ENCODE measurements at regions not wholly inside any gene's neighbourhood (a gene's known extent, or its start where the extent isn't known, plus 50 kb on each side); places are given as distances from the start of the nearest gene placed in this dataset.
"Not testable (repeated sequence)": the region's sequence is repeated elsewhere in the genome, so short reads cannot be mapped to it uniquely, and the experiment has no call there.

- not testable (repeated sequence) for TF ChIP-seq EZH2 (IDR thresholded peaks at IDR 0.05); POLR2AphosphoS5 (IDR thresholded peaks at IDR 0.05; ENCODE audit: borderline replicate concordance, low read depth, low read length)
These were observed 307.3 kb upstream of the ZNF337 start for GRCh38 chr20:26003959-26004358.
